ENCODE measurements at regions not wholly inside any gene's neighbourhood (a gene's known extent, or its start where the extent isn't known, plus 50 kb on each side); places are given as distances from the start of the nearest gene placed in this dataset.

DNA sequence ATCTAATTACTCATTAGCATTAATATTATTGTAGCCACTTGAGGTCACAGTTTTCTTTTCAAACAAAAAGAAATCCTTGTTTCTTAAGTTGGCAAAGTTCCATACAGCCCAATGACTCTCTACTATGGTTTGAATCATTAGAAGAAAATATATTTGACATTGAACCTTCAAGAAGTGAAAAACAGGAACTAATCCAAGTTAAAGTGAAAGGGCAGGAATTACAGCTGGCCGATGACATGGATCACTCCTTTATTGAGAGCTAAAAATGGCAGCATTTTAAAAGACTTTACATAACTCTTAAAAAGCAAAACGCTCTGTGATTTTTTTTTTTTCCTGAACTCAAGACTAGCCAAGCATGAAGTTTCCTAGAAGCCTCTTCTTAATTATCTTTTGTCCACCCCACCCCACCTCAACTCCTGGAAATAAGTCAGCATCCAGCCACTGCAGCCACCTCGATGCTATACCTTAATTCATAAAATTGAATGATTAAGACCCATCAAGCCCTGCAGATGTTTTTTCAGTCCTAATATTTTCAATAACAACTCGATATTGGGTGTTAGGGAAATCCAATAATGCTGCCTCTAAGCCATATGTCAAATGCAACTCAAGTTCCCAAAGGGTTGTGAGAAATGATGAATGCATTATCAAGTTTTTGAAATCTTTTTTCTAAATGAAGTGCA, 323.1 kb downstream of the HHIPL2 start:
- TF ChIP-seq POLR2A (IDR thresholded peaks at IDR 0.05; ENCODE audit: control extremely low read depth in 1 of 2, low read depth in 2 of 2, low read length in 2 of 2) = no peak
- TF ChIP-seq CHD1 (IDR thresholded peaks at IDR 0.05; ENCODE audit: low read depth, low read length) = no peak
- no peak for TF ChIP-seq RNF2 (IDR thresholded peaks at IDR 0.05; ENCODE audit: borderline replicate concordance, low read depth, low read length, missing control alignments, poor library complexity, severe bottlenecking)
- no peak for TF ChIP-seq KDM5A (IDR thresholded peaks at IDR 0.05; ENCODE audit: low read length)
- H2BK20ac ChIP-seq (ENCODE audit: low read length) = no peak overlapping the region
- ChIA-PET CTCF (ENCODE audit: partially characterized antibody) (interaction anchor here (0.6 to 1.6 kb wide), 3 partner anchors 59 to 128 kb away, joined by 3 to 4 read pairs (median 3); no protein-coding TSS in a partner anchor), POLR2A (ENCODE audit: partially characterized antibody) (interaction anchor here (0.6 kb wide), 1 partner anchor 149 kb away, joined by 4 read pairs; no protein-coding TSS in a partner anchor)
- H2BK5ac ChIP-seq (ENCODE audit: low read depth, low read length) = no peak overlapping the region
- no peak for DNase-seq (ENCODE audit: low read depth in 1 of 2, low spot score in 2 of 2)
- no peak overlapping the region for H3K4me2 ChIP-seq (ENCODE audit: insufficient read depth in 1 of 2, low read depth in 2 of 2, low read length in 2 of 2)
- no peak overlapping the region for H3K9ac ChIP-seq (replicated peaks in 1 of 4; ENCODE audit: extremely low read depth in 1 of 4, low read depth in 3 of 4, low read length in 3 of 4)
- H4K5ac ChIP-seq (ENCODE audit: insufficient read length, low read depth, low read length) = no peak overlapping the region
- H3K14ac ChIP-seq (ENCODE audit: insufficient read length) = no peak overlapping the region
- H3K27me3 ChIP-seq (replicated peaks in 1 of 4; ENCODE audit: control insufficient read depth in 3 of 4, extremely low read depth in 1 of 4, insufficient read depth in 3 of 4, low read length in 3 of 4) = no peaks in the 10 kb centered on the region
- H3K18ac ChIP-seq (ENCODE audit: extremely low read depth, low read length) = no peak overlapping the region
- H4K91ac ChIP-seq (replicated peaks; ENCODE audit: insufficient read length, low read length) = no peak overlapping the region
- H2BK120ac ChIP-seq (replicated peaks; ENCODE audit: low read depth, low read length) = no peak overlapping the region
- FAIRE-seq = no peak
- no peak overlapping the region for H2BK15ac ChIP-seq (ENCODE audit: low read length)
- no peak overlapping the region for H2BK12ac ChIP-seq (ENCODE audit: low read depth, low read length)
- H3K56ac ChIP-seq (replicated peaks; ENCODE audit: insufficient read length, low read depth, low read length) = no peak overlapping the region
- H3K79me2 ChIP-seq (ENCODE audit: control insufficient read depth in 1 of 2, insufficient read depth in 2 of 2, low read length in 2 of 2) = no peaks in the 10 kb centered on the region
- no peak overlapping the region for H2AFZ ChIP-seq (ENCODE audit: low read length)
- H2AK5ac ChIP-seq (ENCODE audit: low read depth, low read length) = no peak overlapping the region
- no peaks in the 10 kb centered on the region for H3K79me1 ChIP-seq (ENCODE audit: low read depth, low read length)
- no peak overlapping the region for H3K23ac ChIP-seq (ENCODE audit: insufficient read length)
- no peak overlapping the region for H3K4me3 ChIP-seq (ENCODE audit: extremely low read depth in 1 of 4, insufficient read depth in 2 of 4, low read depth in 3 of 4, low read length in 4 of 4)
- peaks cover 11 to 16% of the 10 kb centered on the region in 2 experiments for H3K9me3 ChIP-seq (ENCODE audit: insufficient read depth in 2 of 2, low read depth in 1 of 2, low read length in 1 of 2)
- H4K20me1 ChIP-seq (replicated peaks in 1 of 2; ENCODE audit: control insufficient read depth in 1 of 2, insufficient read depth in 2 of 2, low read length in 2 of 2) = no peaks in the 10 kb centered on the region
- H4K8ac ChIP-seq (ENCODE audit: extremely low read depth, insufficient read depth, low read length) = no peak overlapping the region
- peaks cover 0 to 4% (median 3%) of the 10 kb centered on the region in 4 experiments; a peak in 4 of 7 replicates for H3K4me1 ChIP-seq (replicated peaks in 1 of 4; ENCODE audit: control insufficient read depth in 3 of 4, insufficient read depth in 4 of 4, low read length in 3 of 4)
- H3K23me2 ChIP-seq (ENCODE audit: low read depth, low read length) = no peaks in the 10 kb centered on the region
- H3K27ac ChIP-seq (ENCODE audit: low read depth, low read length) = no peak overlapping the region
- WGBS, 2 experiments (ENCODE audit: extremely low coverage in 1 of 2, insufficient coverage in 1 of 2, insufficient read length in 1 of 2, insufficient replicate concordance in 2 of 2, low coverage in 1 of 2, low lambda C conversion rate in 2 of 2, missing lambda C conversion rate in 1 of 2) = 88% methylated on average over 4 of the region's 4 CpGs; no CpG with 5 or more reads in 1 of the 2 experiments
- H3K4ac ChIP-seq (replicated peaks; ENCODE audit: insufficient read length, low read depth, low read length) = no peak overlapping the region
- no peaks in the 10 kb centered on the region; a peak in 1 of 8 replicates for H3K36me3 ChIP-seq (ENCODE audit: control insufficient read depth in 2 of 4, insufficient read depth in 4 of 4, low read length in 3 of 4)

Data from H1 (cell line).